ENCODE measurements at regions not wholly inside any gene's neighbourhood (a gene's known extent, or its start where the extent isn't known, plus 50 kb on each side); places are given as distances from the start of the nearest gene placed in this dataset.

GRCh38 chr16:82350560-82350959, 180.5 kb upstream of the MPHOSPH6 start:
- H3K4me3 ChIP-seq (ENCODE audit: control insufficient read depth, low read depth, low read length) = no peak overlapping the region
- no peak for TF ChIP-seq CTCF (IDR thresholded peaks at IDR 0.05; ENCODE audit: control insufficient read depth, insufficient read depth, low read depth, low read length, missing control alignments)
- no peak for DNase-seq (ENCODE audit: low read depth)

DNA sequence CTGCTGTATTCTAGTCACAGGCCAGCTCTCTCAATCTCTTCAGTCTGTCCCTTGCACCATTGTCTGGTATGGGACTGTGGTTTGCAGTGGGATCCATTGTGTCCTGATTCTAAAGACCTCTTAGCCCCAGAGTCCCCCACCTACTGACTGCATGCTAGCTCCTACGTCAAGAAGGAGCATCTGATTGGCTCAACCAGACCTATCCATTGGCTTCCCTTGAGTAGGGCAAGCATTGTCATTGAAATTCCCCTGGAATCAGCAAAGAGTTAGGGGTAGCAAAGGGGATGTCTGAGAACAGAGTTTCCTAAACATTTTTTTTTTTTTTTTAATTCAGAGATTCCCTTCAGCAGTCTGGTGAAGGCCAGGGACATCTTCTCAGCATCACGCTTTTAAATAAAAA, 175.3 kb upstream of the MPHOSPH6 start:
- no peak for TF ChIP-seq CTCF (IDR thresholded peaks at IDR 0.05; ENCODE audit: control insufficient read depth, insufficient read depth, low read depth, low read length, missing control alignments)
- DNase-seq (ENCODE audit: low read depth) = no peak

GRCh38 chr16:82344157-82344556, 174.1 kb upstream of the MPHOSPH6 start:
- TF ChIP-seq CTCF (IDR thresholded peaks at IDR 0.05; ENCODE audit: control insufficient read depth, insufficient read depth, low read depth, low read length, missing control alignments) = peak; percentile 42
- H3K4me3 ChIP-seq (ENCODE audit: control insufficient read depth, low read depth, low read length) = no peak overlapping the region
- no peak for DNase-seq (ENCODE audit: low read depth)

More for the DNA sequence above, 175.3 kb upstream of the MPHOSPH6 start:
- no peak overlapping the region for H3K4me3 ChIP-seq (ENCODE audit: control insufficient read depth, low read depth, low read length)

DNA sequence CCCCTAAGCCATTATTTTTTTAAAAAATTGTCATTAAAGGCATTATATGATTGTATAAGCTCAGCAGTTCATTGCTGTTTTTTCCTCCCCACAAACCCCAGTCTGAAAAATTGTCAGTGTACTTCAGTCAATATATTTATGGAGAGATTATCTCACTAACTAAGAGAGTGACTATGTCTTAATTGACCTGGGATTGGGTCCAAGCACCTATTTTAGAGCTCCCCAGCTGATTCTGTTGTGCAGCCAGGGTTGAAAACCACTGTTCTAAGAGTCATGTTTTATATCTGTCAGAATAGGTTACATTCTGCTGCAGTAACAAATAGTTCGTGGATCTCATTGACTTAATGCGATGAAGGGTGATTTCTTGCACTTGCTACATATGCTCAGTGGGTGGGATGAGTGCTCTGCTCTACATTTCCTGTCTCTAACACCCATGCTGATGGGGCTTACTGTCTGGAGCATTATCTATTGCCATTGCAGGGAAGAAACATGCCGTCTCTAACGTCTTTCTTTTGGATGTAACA, 171.2 kb upstream of the MPHOSPH6 start:
- H3K4me3 ChIP-seq (ENCODE audit: control insufficient read depth, low read depth, low read length) = no peak overlapping the region
- no peak for DNase-seq (ENCODE audit: low read depth)
- TF ChIP-seq CTCF (IDR thresholded peaks at IDR 0.05; ENCODE audit: control insufficient read depth, insufficient read depth, low read depth, low read length, missing control alignments) = no peak

DNA sequence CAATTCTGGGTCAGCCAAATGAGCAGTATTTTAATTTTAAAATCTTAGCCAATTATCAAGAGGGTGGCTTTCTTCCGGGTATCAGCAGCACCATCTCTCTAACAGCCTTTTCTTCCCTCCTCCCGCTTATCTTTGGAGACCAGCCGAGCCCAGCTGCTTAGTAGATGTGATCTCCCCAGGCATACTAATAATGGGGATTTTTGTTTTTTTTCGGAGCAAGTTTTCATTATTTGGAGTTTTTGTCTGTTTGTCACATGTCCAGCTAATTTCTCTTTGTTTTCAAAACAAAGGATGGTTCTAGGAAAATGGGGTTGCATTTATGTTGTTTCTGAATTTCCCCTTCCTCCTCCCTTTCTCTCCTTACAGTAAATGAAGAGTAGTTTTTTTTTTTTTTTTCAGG, 170.5 kb upstream of the MPHOSPH6 start:
- no peak for DNase-seq (ENCODE audit: low read depth)
- TF ChIP-seq CTCF (IDR thresholded peaks at IDR 0.05; ENCODE audit: control insufficient read depth, insufficient read depth, low read depth, low read length, missing control alignments) = no peak
- H3K4me3 ChIP-seq (ENCODE audit: control insufficient read depth, low read depth, low read length) = no peak overlapping the region

GRCh38 chr16:82337355-82337754, 167.3 kb upstream of the MPHOSPH6 start:
- DNase-seq (ENCODE audit: low read depth) = no peak
- H3K4me3 ChIP-seq (ENCODE audit: control insufficient read depth, low read depth, low read length) = no peak overlapping the region
- no peak for TF ChIP-seq CTCF (IDR thresholded peaks at IDR 0.05; ENCODE audit: control insufficient read depth, insufficient read depth, low read depth, low read length, missing control alignments)

Measured in AG09309 (cell line).